Lower leg skin (tissue), 3 donors: ENCODE measurements at regions not wholly inside any gene's neighbourhood (a gene's known extent, or its start where the extent isn't known, plus 50 kb on each side); places are given as distances from the start of the nearest gene placed in this dataset.

Experiments
- POLR2A ChIP-seq, 2 donors: fragments of 450-650 bp; IDR thresholded peaks; one replicate each; pipeline ENCODE4 v1.6.1; 2016 to 2017; ENCODE audit warnings: antibody characterized with exemption in 2 of 2, mild to moderate bottlenecking in 1 of 2, moderate library complexity in 1 of 2
- TF ChIP-seq, protein P1 (sequence below), 3 donors: fragments of 450-650 bp; IDR thresholded peaks; one replicate each; pipeline ENCODE4 v1.5.1; 2016; ENCODE audit warnings: antibody characterized with exemption in 3 of 3, mild to moderate bottlenecking in 3 of 3, moderate library complexity in 2 of 3

DNA sequence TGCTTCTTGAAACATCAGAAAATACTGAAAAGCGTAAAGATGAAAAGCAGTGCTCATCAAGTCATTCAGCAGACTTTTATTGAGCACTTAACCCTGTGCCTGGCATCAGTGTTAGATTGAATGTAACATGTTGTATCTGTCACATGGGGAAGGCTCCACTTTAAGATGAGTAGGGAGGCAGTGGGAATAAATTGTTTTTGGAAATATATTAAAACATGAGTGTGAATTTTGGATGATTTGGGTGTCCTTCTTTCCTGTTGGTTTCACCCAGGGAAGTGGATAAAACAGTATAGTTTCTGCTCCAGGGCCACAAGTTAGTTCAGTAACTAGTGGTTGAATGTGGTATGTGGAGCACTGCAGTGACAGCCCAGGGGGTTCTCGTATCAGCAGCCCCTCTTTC is 301.4 kb upstream of the TPM1 start:
- TF ChIP-seq, protein P1, sequence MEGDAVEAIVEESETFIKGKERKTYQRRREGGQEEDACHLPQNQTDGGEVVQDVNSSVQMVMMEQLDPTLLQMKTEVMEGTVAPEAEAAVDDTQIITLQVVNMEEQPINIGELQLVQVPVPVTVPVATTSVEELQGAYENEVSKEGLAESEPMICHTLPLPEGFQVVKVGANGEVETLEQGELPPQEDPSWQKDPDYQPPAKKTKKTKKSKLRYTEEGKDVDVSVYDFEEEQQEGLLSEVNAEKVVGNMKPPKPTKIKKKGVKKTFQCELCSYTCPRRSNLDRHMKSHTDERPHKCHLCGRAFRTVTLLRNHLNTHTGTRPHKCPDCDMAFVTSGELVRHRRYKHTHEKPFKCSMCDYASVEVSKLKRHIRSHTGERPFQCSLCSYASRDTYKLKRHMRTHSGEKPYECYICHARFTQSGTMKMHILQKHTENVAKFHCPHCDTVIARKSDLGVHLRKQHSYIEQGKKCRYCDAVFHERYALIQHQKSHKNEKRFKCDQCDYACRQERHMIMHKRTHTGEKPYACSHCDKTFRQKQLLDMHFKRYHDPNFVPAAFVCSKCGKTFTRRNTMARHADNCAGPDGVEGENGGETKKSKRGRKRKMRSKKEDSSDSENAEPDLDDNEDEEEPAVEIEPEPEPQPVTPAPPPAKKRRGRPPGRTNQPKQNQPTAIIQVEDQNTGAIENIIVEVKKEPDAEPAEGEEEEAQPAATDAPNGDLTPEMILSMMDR (IDR thresholded peaks at IDR 0.05), result no peak
- TF ChIP-seq POLR2A (IDR thresholded peaks at IDR 0.05), result no peak
